ENCODE measurements at regions not wholly inside any gene's neighbourhood (a gene's known extent, or its start where the extent isn't known, plus 50 kb on each side); places are given as distances from the start of the nearest gene placed in this dataset.

DNA sequence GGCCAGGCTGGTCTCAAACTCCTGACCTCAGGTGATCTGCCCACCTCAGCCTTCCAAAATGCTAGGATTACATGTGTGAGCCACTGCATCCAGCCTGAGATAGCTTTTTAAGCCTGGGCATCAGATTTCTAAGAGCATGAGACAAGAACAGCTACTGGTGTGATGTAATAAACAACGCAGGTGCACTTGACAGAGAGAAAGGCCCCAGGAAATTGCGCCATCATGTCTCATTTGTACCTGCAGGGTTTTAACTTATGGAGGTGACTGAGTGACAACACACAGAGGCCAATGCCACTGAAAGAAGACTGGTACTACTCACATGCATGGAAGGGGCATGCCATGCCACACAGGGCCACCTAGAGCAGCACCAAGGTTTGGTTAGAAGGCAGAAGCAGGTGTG lies 209.4 kb downstream of the SP3 start:
- TF ChIP-seq POLR2A (IDR thresholded peaks at IDR 0.05; ENCODE audit: low read depth, low read length) (no peak), POLR2AphosphoS5 (IDR thresholded peaks at IDR 0.05; ENCODE audit: low read depth, low read length) (no peak), TAF1 (IDR thresholded peaks at IDR 0.05; ENCODE audit: borderline replicate concordance, low read depth, low read length) (no peak)

Data from GM12892 (cell line).